PC-3 (cell line): ENCODE measurements at regions not wholly inside any gene's neighbourhood (a gene's known extent, or its start where the extent isn't known, plus 50 kb on each side); places are given as distances from the start of the nearest gene placed in this dataset.
"Not testable (repeated sequence)": the region's sequence is repeated elsewhere in the genome, so short reads cannot be mapped to it uniquely, and the experiment has no call there.

Experiments used
- ATAC-seq: fragments of 200-7000 bp; cut with Tn5 transposase; 2 replicates; pipeline ENCODE4 v1.9.1; 2020; ENCODE audit warnings: mild to moderate bottlenecking, moderate library complexity
- BruUV-seq: library from RNA; stranded (reverse); fragments of 400-500 nt; replicated peaks from 2 replicates; lab custom pipeline; 2021; lab: Mats Ljungman, UMichigan
- CTCF ChIA-PET: fragments of 300-600 bp; sonication (Branson Sonifier 250); formaldehyde crosslinking; loops from one replicate; lab custom pipeline; 2022; ENCODE audit warnings: antibody characterized with exemption; lab: Charles Lee
- POLR2A ChIA-PET: fragments of 300-600 bp; sonication (Branson Sonifier 250); formaldehyde crosslinking; loops from one replicate; lab custom pipeline; 2022; ENCODE audit warnings: antibody characterized with exemption; ENCODE audit not compliant: unreplicated experiment; lab: Charles Lee
- DNase-seq: peaks from one replicate; pipeline ENCODE4 v3.0.0-alpha.2; 2015
- H2AFZ ChIP-seq: fragments of 300-600 bp; sonication (generic); 2 replicates; pipeline ENCODE4 v1.6.0; 2016; ENCODE audit warnings: antibody characterized with exemption, low read length
- H3F3A ChIP-seq: fragments of 300-600 bp; sonication (generic); one replicate; pipeline ENCODE4 v1.6.0; 2017; ENCODE audit warnings: antibody characterized with exemption, low read length, control low read depth, mild to moderate bottlenecking; ENCODE audit not compliant: unreplicated experiment
- H3K27ac ChIP-seq: fragments of 300-600 bp; sonication (generic); 2 replicates; pipeline ENCODE4 v1.5.1; 2016; ENCODE audit warnings: mild to moderate bottlenecking, low read length
- H3K27me3 ChIP-seq: fragments of 300-600 bp; sonication (generic); 2 replicates; pipeline ENCODE4 v1.6.1; 2016; ENCODE audit warnings: low read length, mixed read lengths
- H3K36me3 ChIP-seq: fragments of 300-600 bp; sonication (generic); 2 replicates; pipeline ENCODE4 v1.6.1; 2016; ENCODE audit warnings: low read depth, mixed run types, low read length, mixed read lengths
- H3K4me1 ChIP-seq: fragments of 300-600 bp; sonication (generic); 2 replicates; pipeline ENCODE4 v1.5.1; 2016; ENCODE audit warnings: low read length; ENCODE audit not compliant: insufficient read depth
- H3K4me2 ChIP-seq: fragments of 300-600 bp; sonication (generic); 2 replicates; pipeline ENCODE4 v1.6.0; 2016; ENCODE audit warnings: low read length
- H3K4me3 ChIP-seq: fragments of 300-600 bp; sonication (generic); 2 replicates; pipeline ENCODE4 v1.5.1; 2016; ENCODE audit warnings: mild to moderate bottlenecking, low read length, mixed read lengths
- H3K79me2 ChIP-seq: fragments of 300-600 bp; sonication (generic); 2 replicates; pipeline ENCODE4 v1.6.1; 2017; ENCODE audit warnings: low read length, mixed read lengths
- H3K9ac ChIP-seq: fragments of 300-600 bp; sonication (generic); 2 replicates; pipeline ENCODE4 v1.6.0; 2016; ENCODE audit warnings: mild to moderate bottlenecking, low read length
- H3K9me2 ChIP-seq: fragments of 300-600 bp; sonication (generic); replicated peaks from 2 replicates; pipeline ENCODE4 v1.6.1; 2016; ENCODE audit warnings: mixed run types, low read length, mixed read lengths
- H3K9me3 ChIP-seq: fragments of 300-600 bp; sonication (generic); 2 replicates; pipeline ENCODE4 v1.6.1; 2016; ENCODE audit warnings: low read length, mixed read lengths
- H4K20me1 ChIP-seq: fragments of 300-600 bp; sonication (generic); 2 replicates; pipeline ENCODE4 v1.6.1; 2016; ENCODE audit warnings: low read length, mixed read lengths
- EZH2 ChIP-seq: fragments of 300-600 bp; sonication (generic); IDR thresholded peaks from one replicate; pipeline ENCODE4 v1.6.1; 2017; ENCODE audit warnings: antibody characterized with exemption, mild to moderate bottlenecking, low read length; ENCODE audit not compliant: unreplicated experiment
- EZH2phosphoT487 ChIP-seq: fragments of 300-600 bp; sonication (generic); IDR thresholded peaks from 2 replicates; pipeline ENCODE4 v1.6.1; 2018; ENCODE audit warnings: mild to moderate bottlenecking, antibody characterized with exemption, low read length, borderline replicate concordance
- intact Hi-C: fragments of 100-400 bp; cut with micrococcal nuclease; formaldehyde crosslinking; loops from 2 replicates; pipeline ENCODE4 v1.9.0; 2023
- TF ChIP-seq, protein P1 (sequence below): fragments of 300-600 bp; sonication (generic); conservative IDR thresholded peaks from 2 replicates; pipeline ENCODE4 v1.5.1; 2017; ENCODE audit warnings: antibody characterized with exemption, low read depth, mild to moderate bottlenecking, low read length

DNA sequence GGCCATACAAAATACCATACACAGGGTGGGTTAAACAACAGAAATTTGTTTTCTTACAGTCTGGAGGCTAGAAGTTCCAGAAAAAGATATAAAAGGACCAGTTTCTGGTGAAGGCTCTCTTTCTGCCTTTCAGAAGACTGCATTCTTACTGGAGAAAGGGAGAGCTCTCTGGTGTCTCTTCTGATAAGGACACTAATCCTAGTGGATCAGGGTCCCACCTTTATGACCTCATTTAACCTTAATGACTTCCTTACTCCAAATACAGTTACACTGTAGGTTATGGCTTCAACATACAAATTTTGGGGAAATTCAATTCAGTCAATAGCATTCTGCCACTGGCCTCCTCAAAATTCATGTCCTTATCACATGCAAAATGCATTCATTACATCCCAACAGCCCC, 351.9 kb upstream of the POU5F2 start:
- H3K4me2 ChIP-seq = no peak overlapping the region
- ATAC-seq (no peak), DNase-seq (no peak)
- no peak overlapping the region for H2AFZ ChIP-seq
- H3K4me1 ChIP-seq = no peaks in the 10 kb centered on the region
- no peaks in the 10 kb centered on the region for H3F3A ChIP-seq
- no peak overlapping the region for H3K27ac ChIP-seq
- no peak overlapping the region for H3K4me3 ChIP-seq
- H3K9me3 ChIP-seq = no peaks in the 10 kb centered on the region
- H3K9me2 ChIP-seq = no peaks in the 10 kb centered on the region
- no peak for TF ChIP-seq EZH2phosphoT487
- TF ChIP-seq, protein P1, sequence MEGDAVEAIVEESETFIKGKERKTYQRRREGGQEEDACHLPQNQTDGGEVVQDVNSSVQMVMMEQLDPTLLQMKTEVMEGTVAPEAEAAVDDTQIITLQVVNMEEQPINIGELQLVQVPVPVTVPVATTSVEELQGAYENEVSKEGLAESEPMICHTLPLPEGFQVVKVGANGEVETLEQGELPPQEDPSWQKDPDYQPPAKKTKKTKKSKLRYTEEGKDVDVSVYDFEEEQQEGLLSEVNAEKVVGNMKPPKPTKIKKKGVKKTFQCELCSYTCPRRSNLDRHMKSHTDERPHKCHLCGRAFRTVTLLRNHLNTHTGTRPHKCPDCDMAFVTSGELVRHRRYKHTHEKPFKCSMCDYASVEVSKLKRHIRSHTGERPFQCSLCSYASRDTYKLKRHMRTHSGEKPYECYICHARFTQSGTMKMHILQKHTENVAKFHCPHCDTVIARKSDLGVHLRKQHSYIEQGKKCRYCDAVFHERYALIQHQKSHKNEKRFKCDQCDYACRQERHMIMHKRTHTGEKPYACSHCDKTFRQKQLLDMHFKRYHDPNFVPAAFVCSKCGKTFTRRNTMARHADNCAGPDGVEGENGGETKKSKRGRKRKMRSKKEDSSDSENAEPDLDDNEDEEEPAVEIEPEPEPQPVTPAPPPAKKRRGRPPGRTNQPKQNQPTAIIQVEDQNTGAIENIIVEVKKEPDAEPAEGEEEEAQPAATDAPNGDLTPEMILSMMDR = no peak
- no peak for TF ChIP-seq EZH2
- H3K27me3 ChIP-seq = no peaks in the 10 kb centered on the region
- ChIA-PET CTCF (interaction anchor here (0.6 kb wide), 1 partner anchor 292 kb away, joined by 3 read pairs; no protein-coding TSS in a partner anchor), POLR2A (no interaction called here)
- BruUV-seq = no TSS peak
- no peaks in the 10 kb centered on the region for H4K20me1 ChIP-seq
- intact Hi-C loops = no loop called here
- peaks cover 6% of the 10 kb centered on the region; the same call in 1 of the 2 replicates for H3K79me2 ChIP-seq
- H3K9ac ChIP-seq = no peak overlapping the region
- H3K36me3 ChIP-seq = no peaks in the 10 kb centered on the region

DNA sequence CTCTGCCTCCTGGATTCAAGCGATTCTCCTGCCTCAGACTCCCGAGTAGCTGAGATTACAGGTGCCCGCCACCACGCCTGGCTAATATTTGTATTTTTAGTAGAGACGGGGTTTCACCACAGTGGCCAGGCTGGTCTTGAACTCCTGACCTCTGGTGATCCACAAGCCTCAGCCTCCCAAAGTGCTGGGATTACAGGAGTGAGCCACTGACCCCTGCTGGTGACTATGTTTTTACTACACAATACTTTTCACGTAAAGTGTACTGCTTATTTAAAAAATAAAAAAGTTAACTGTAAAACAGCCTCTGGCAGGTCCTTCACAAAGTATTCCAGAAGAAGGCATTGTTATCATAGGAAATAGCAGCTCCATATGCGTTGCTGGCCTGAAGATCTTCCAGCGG, 345.2 kb upstream of the POU5F2 start:
- H3K9me2 ChIP-seq, intact Hi-C loops, CTCF ChIA-PET, H3K4me3 ChIP-seq, H3K36me3 ChIP-seq, H3K4me2 ChIP-seq, H4K20me1 ChIP-seq, H3F3A ChIP-seq, H2AFZ ChIP-seq, H3K79me2 ChIP-seq, ATAC-seq, BruUV-seq, H3K27me3 ChIP-seq, H3K27ac ChIP-seq, H3K9me3 ChIP-seq, POLR2A ChIA-PET, H3K4me1 ChIP-seq, H3K9ac ChIP-seq: not testable (repeated sequence)
- DNase-seq = peak; percentile 28
- TF ChIP-seq, protein P1 = peak; percentile 52; the same call in 1 of the 2 replicates

DNA sequence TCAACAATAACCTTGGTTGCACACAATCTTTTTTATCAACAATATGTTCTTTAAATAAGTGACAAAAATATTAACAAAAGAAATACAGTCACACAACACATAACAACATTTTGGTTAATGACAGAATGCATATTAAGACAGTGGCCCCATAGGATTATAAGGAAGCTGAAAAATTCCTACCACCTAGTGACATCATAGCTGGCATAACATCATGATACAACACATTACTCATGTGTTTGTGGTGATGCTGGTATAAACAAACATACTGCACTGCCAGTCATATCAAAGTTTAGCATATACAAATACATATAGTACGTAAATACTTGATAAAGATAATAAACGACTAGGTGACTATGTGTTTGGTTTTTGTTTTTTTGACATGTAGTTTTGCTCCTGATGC, 344.8 kb upstream of the POU5F2 start:
- H3K4me1 ChIP-seq = no peaks in the 10 kb centered on the region

More for the DNA sequence above, 344.8 kb upstream of the POU5F2 start:
- Histone ChIP-seq H2AFZ (no peak overlapping the region), H3K27me3 (no peaks in the 10 kb centered on the region), H3K9me2 (no peaks in the 10 kb centered on the region), H3F3A (no peaks in the 10 kb centered on the region), H3K4me3 (no peak overlapping the region), H4K20me1 (no peaks in the 10 kb centered on the region), H3K9ac (no peak overlapping the region), H3K79me2 (no peaks in the 10 kb centered on the region), H3K27ac (no peak overlapping the region), H3K9me3 (no peaks in the 10 kb centered on the region), H3K36me3 (no peaks in the 10 kb centered on the region), H3K4me2 (no peak overlapping the region)
- ATAC-seq = no peak
- TF ChIP-seq EZH2phosphoT487 (no peak), EZH2 (no peak)
- TF ChIP-seq, protein P1 = no peak
- intact Hi-C loops = no loop called here
- ChIA-PET POLR2A (no interaction called here), CTCF (no interaction called here)
- DNase-seq = peak; percentile 9
- no TSS peak for BruUV-seq
